ENCODE measurements at regions not wholly inside any gene's neighbourhood (a gene's known extent, or its start where the extent isn't known, plus 50 kb on each side); places are given as distances from the start of the nearest gene placed in this dataset.

DNA sequence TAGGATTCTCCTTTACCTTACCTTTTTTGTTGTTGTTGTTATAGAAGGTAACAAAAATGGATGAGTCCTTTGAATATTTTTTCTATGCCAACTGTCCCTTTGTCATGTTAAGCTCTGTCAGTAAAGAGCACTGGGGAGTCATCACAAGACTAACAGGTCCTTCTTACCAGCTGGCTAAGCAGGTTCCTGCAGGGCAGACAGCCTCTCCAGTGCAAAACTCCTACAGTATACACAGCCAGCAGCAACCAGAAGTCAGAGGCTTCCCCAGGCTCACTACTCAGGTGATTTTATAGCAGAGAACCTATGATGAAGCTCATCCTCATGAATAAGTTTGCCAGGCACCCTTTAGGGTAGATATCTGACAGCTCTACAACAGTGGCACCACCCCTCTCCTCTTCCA, 271.1 kb downstream of the RERGL start:
- TF ChIP-seq, protein P1, sequence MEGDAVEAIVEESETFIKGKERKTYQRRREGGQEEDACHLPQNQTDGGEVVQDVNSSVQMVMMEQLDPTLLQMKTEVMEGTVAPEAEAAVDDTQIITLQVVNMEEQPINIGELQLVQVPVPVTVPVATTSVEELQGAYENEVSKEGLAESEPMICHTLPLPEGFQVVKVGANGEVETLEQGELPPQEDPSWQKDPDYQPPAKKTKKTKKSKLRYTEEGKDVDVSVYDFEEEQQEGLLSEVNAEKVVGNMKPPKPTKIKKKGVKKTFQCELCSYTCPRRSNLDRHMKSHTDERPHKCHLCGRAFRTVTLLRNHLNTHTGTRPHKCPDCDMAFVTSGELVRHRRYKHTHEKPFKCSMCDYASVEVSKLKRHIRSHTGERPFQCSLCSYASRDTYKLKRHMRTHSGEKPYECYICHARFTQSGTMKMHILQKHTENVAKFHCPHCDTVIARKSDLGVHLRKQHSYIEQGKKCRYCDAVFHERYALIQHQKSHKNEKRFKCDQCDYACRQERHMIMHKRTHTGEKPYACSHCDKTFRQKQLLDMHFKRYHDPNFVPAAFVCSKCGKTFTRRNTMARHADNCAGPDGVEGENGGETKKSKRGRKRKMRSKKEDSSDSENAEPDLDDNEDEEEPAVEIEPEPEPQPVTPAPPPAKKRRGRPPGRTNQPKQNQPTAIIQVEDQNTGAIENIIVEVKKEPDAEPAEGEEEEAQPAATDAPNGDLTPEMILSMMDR (IDR thresholded peaks at IDR 0.05; ENCODE audit: insufficient read depth, low read length, poor library complexity, severe bottlenecking): no peak
- no peak for TF ChIP-seq EZH2phosphoT487 (conservative IDR thresholded peaks at IDR 0.05; ENCODE audit: low read length)
- Histone ChIP-seq H2AFZ (ENCODE audit: low read depth, low read length, severe bottlenecking) (no peak overlapping the region), H3K9me2 (replicated peaks; ENCODE audit: insufficient read depth, low read length) (no peaks in the 10 kb centered on the region), H3K79me2 (ENCODE audit: insufficient read depth, low read length) (no peaks in the 10 kb centered on the region), H3K4me2 (ENCODE audit: low read depth, low read length, poor library complexity, severe bottlenecking) (no peak overlapping the region), H3F3A (ENCODE audit: insufficient read depth) (no peaks in the 10 kb centered on the region), H3K4me3 (ENCODE audit: insufficient read depth, low read length, poor library complexity, severe bottlenecking) (no peak overlapping the region), H3K27ac (ENCODE audit: low read depth, low read length) (no peak overlapping the region), H3K27me3 (ENCODE audit: low read length) (no peaks in the 10 kb centered on the region), H3K9me3 (ENCODE audit: insufficient read depth, low read length) (no peaks in the 10 kb centered on the region), H3K36me3 (ENCODE audit: low read length) (no peaks in the 10 kb centered on the region), H3K9ac (ENCODE audit: low read length) (no peak overlapping the region), H4K20me1 (ENCODE audit: low read depth, low read length) (no peaks in the 10 kb centered on the region)

DNA sequence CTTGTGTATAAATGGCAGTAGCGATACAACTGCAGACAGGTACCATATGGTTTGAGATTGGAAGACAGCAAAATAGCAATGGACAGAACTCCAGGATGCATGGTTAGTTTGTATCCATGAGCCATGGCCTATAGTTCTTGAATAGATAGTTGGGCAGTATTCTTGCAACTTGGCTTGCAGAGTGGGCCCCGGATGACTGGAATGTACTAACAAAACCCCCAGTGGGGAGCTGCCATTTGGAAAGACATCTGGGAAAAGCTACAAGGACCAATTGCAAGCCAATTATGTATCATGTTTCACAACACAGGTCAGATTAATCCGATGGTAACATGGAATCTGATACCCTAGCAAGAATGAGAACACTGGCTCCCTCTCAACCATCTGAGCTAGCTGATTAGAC, 279.6 kb downstream of the RERGL start:
- H3K27me3 ChIP-seq (ENCODE audit: low read length): no peaks in the 10 kb centered on the region
- H2AFZ ChIP-seq (ENCODE audit: low read depth, low read length, severe bottlenecking): no peak overlapping the region
- TF ChIP-seq, protein P1 (IDR thresholded peaks at IDR 0.05; ENCODE audit: insufficient read depth, low read length, poor library complexity, severe bottlenecking): no peak
- TF ChIP-seq EZH2phosphoT487 (conservative IDR thresholded peaks at IDR 0.05; ENCODE audit: low read length): no peak
- no peaks in the 10 kb centered on the region for H3F3A ChIP-seq (ENCODE audit: insufficient read depth)
- H4K20me1 ChIP-seq (ENCODE audit: low read depth, low read length): no peaks in the 10 kb centered on the region
- H3K9me3 ChIP-seq (ENCODE audit: insufficient read depth, low read length): no peaks in the 10 kb centered on the region
- no peak overlapping the region for H3K27ac ChIP-seq (ENCODE audit: low read depth, low read length)
- H3K4me2 ChIP-seq (ENCODE audit: low read depth, low read length, poor library complexity, severe bottlenecking): no peak overlapping the region
- no peak overlapping the region for H3K4me3 ChIP-seq (ENCODE audit: insufficient read depth, low read length, poor library complexity, severe bottlenecking)
- no peaks in the 10 kb centered on the region for H3K79me2 ChIP-seq (ENCODE audit: insufficient read depth, low read length)
- no peak overlapping the region for H3K9ac ChIP-seq (ENCODE audit: low read length)
- no peaks in the 10 kb centered on the region for H3K36me3 ChIP-seq (ENCODE audit: low read length)
- H3K9me2 ChIP-seq (replicated peaks; ENCODE audit: insufficient read depth, low read length): no peaks in the 10 kb centered on the region

DNA sequence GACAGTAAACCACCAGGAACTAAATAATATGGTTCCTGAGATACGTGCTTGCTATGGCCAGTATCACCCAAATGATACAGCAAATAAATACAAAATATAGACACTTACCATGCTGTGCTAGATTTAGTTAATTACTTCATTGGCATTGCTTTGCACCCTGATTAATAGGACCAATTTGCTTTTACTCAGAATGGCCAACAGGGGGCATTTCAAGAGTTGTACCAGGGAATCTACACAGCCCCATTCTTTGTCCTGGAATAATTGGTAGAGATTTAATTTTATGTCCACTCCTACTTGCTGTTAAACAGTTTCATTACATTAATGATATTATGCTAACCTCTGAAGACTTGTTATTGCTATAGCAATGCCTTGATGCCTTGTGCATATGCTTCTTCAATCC, 280.8 kb downstream of the RERGL start:
- no peaks in the 10 kb centered on the region for H3K27me3 ChIP-seq (ENCODE audit: low read length)
- H3K36me3 ChIP-seq (ENCODE audit: low read length): no peaks in the 10 kb centered on the region
- no peak overlapping the region for H3K27ac ChIP-seq (ENCODE audit: low read depth, low read length)
- no peak overlapping the region for H2AFZ ChIP-seq (ENCODE audit: low read depth, low read length, severe bottlenecking)
- H3K9ac ChIP-seq (ENCODE audit: low read length): no peak overlapping the region
- no peaks in the 10 kb centered on the region for H3K9me3 ChIP-seq (ENCODE audit: insufficient read depth, low read length)
- H3K79me2 ChIP-seq (ENCODE audit: insufficient read depth, low read length): no peaks in the 10 kb centered on the region
- no peaks in the 10 kb centered on the region for H3F3A ChIP-seq (ENCODE audit: insufficient read depth)
- no peak overlapping the region for H3K4me3 ChIP-seq (ENCODE audit: insufficient read depth, low read length, poor library complexity, severe bottlenecking)
- no peak overlapping the region for H3K4me2 ChIP-seq (ENCODE audit: low read depth, low read length, poor library complexity, severe bottlenecking)
- H3K9me2 ChIP-seq (replicated peaks; ENCODE audit: insufficient read depth, low read length): no peaks in the 10 kb centered on the region
- H4K20me1 ChIP-seq (ENCODE audit: low read depth, low read length): no peaks in the 10 kb centered on the region
- TF ChIP-seq, protein P1 (IDR thresholded peaks at IDR 0.05; ENCODE audit: insufficient read depth, low read length, poor library complexity, severe bottlenecking): no peak
- no peak for TF ChIP-seq EZH2phosphoT487 (conservative IDR thresholded peaks at IDR 0.05; ENCODE audit: low read length)

Measured in SU-DHL-6 (cell line).